PC-3 (cell line): ENCODE measurements at regions not wholly inside any gene's neighbourhood (a gene's known extent, or its start where the extent isn't known, plus 50 kb on each side); places are given as distances from the start of the nearest gene placed in this dataset.

Experiments used
- CTCF ChIP-seq: fragments of 300-600 bp; sonication (generic); conservative IDR thresholded peaks from 2 replicates; pipeline ENCODE4 v1.5.1; 2017; ENCODE audit warnings: antibody characterized with exemption, low read depth, mild to moderate bottlenecking, low read length
- EZH2 ChIP-seq: fragments of 300-600 bp; sonication (generic); IDR thresholded peaks from one replicate; pipeline ENCODE4 v1.6.1; 2017; ENCODE audit warnings: antibody characterized with exemption, mild to moderate bottlenecking, low read length; ENCODE audit not compliant: unreplicated experiment
- EZH2phosphoT487 ChIP-seq: fragments of 300-600 bp; sonication (generic); IDR thresholded peaks from 2 replicates; pipeline ENCODE4 v1.6.1; 2018; ENCODE audit warnings: mild to moderate bottlenecking, antibody characterized with exemption, low read length, borderline replicate concordance

GRCh38 chr6:15148356-15148946 is 97.4 kb upstream of the JARID2 start:
- TF ChIP-seq CTCF = no peak
- no peak for TF ChIP-seq EZH2
- no peak for TF ChIP-seq EZH2phosphoT487
